ENCODE measurements at regions not wholly inside any gene's neighbourhood (a gene's known extent, or its start where the extent isn't known, plus 50 kb on each side); places are given as distances from the start of the nearest gene placed in this dataset.

GRCh38 chr5:78701795-78702410, 53.3 kb upstream of the LHFPL2 start:
- ChIA-PET POLR2A (ENCODE audit: low non-redundant PET) (no interaction called here), CTCF (no interaction called here)
- DNase-seq (ENCODE audit: low spot score), result no peak
- no peak overlapping the region for H3K27ac ChIP-seq (ENCODE audit: low read depth, low read length, poor library complexity, severe bottlenecking)
- intact Hi-C loops (cut with micrococcal nuclease; ENCODE audit: unreplicated experiment), result no loop called here
- H3K4me1 ChIP-seq (ENCODE audit: insufficient read depth, low read length, poor library complexity, severe bottlenecking), result no peaks in the 10 kb centered on the region
- no peak for TF ChIP-seq CTCF (conservative IDR thresholded peaks at IDR 0.05; ENCODE audit: low read depth, low read length)
- no peak for TF ChIP-seq EZH2 (IDR thresholded peaks at IDR 0.05; ENCODE audit: borderline replicate concordance, low read depth, low read length, poor library complexity, severe bottlenecking)
- no peak overlapping the region for H3K4me3 ChIP-seq (ENCODE audit: low read depth, low read length, poor library complexity, severe bottlenecking)
- no peaks in the 10 kb centered on the region for H3K27me3 ChIP-seq (replicated peaks; ENCODE audit: insufficient read depth, low read depth, low read length, poor library complexity)
- H3K9me3 ChIP-seq (ENCODE audit: low read depth, low read length, poor library complexity, severe bottlenecking), result no peaks in the 10 kb centered on the region
- H3K36me3 ChIP-seq (ENCODE audit: insufficient read depth, low read length, poor library complexity, severe bottlenecking), result no peaks in the 10 kb centered on the region
- BruUV-seq (replicated peaks), result no TSS peak

DNA sequence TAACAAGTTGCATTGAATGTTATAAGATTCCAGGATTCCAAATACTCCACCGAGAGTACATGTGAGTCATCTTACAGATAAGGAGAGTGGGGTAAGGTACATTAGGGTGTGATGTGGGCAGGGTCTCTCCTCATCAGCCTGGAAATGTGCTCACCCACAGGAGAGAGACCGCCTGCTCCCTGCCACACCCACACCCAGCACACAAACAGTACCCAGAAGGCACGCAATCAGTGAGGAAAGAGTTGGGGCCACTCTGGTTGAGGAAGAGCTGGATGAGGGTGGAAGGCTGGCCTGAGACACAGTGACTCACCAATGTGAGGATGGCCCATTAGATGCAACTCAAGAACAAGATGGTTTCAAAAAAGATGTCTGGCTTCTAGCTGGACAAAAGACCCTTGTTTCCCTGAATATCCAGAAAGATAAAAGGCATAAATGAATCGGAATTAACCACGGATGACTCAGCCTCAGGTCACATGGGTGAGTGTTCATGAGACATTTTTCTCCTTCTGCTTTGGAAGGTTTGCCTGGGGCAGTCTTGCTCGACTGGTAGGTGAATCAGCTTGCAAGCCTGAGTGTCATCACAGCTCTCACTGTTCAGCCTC, 51.1 kb upstream of the LHFPL2 start:
- ChIA-PET CTCF (no interaction called here), POLR2A (ENCODE audit: low non-redundant PET) (no interaction called here)
- no peak overlapping the region for H3K27ac ChIP-seq (ENCODE audit: low read depth, low read length, poor library complexity, severe bottlenecking)
- TF ChIP-seq CTCF (conservative IDR thresholded peaks at IDR 0.05; ENCODE audit: low read depth, low read length), result no peak
- no peak for TF ChIP-seq EZH2 (IDR thresholded peaks at IDR 0.05; ENCODE audit: borderline replicate concordance, low read depth, low read length, poor library complexity, severe bottlenecking)
- H3K4me3 ChIP-seq (ENCODE audit: low read depth, low read length, poor library complexity, severe bottlenecking), result no peak overlapping the region
- no peaks in the 10 kb centered on the region for H3K27me3 ChIP-seq (replicated peaks; ENCODE audit: insufficient read depth, low read depth, low read length, poor library complexity)
- intact Hi-C loops (cut with micrococcal nuclease; ENCODE audit: unreplicated experiment), result no loop called here
- H3K4me1 ChIP-seq (ENCODE audit: insufficient read depth, low read length, poor library complexity, severe bottlenecking), result no peaks in the 10 kb centered on the region
- no peaks in the 10 kb centered on the region for H3K36me3 ChIP-seq (ENCODE audit: insufficient read depth, low read length, poor library complexity, severe bottlenecking)
- H3K9me3 ChIP-seq (ENCODE audit: low read depth, low read length, poor library complexity, severe bottlenecking), result no peaks in the 10 kb centered on the region
- BruUV-seq (replicated peaks), result no TSS peak
- peak; percentile 24 for DNase-seq (ENCODE audit: low spot score)

DNA sequence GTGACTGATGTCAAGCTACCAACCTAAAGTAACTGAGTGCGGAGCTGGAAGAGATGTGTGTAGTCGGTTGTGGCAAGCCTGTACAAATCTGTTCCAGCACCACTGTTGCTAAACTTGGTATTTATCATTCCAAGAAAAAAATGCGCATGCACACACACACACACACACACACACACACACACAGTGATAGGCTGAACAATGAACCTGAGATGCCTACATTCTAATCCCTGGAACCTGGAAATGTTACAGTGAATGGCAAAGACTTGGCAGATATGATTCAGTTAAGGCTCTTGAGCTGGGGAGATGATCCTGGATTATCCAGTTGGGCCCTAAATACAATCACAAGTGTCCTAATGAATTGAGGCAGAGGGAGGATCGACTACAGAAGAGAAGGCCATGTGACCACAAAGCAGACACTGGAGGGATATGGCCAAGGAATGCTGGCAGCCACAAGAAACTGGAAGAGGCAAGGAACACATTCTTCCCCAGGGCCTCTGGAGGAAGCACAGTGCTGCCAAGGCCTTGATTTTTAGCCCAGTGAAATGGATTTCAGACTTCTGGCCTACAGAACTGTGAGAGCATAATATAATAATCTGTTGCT, 49.7 kb upstream of the LHFPL2 start:
- H3K27me3 ChIP-seq (replicated peaks; ENCODE audit: insufficient read depth, low read depth, low read length, poor library complexity), result no peaks in the 10 kb centered on the region
- ChIA-PET CTCF (no interaction called here), POLR2A (ENCODE audit: low non-redundant PET) (no interaction called here)
- H3K9me3 ChIP-seq (ENCODE audit: low read depth, low read length, poor library complexity, severe bottlenecking), result peaks cover 3% of the 10 kb centered on the region
- no TSS peak for BruUV-seq (replicated peaks)
- no peaks in the 10 kb centered on the region for H3K36me3 ChIP-seq (ENCODE audit: insufficient read depth, low read length, poor library complexity, severe bottlenecking)
- intact Hi-C loops (cut with micrococcal nuclease; ENCODE audit: unreplicated experiment), result no loop called here
- H3K4me3 ChIP-seq (ENCODE audit: low read depth, low read length, poor library complexity, severe bottlenecking), result no peak overlapping the region
- DNase-seq (ENCODE audit: low spot score), result no peak
- H3K27ac ChIP-seq (ENCODE audit: low read depth, low read length, poor library complexity, severe bottlenecking), result no peak overlapping the region
- no peaks in the 10 kb centered on the region for H3K4me1 ChIP-seq (ENCODE audit: insufficient read depth, low read length, poor library complexity, severe bottlenecking)
- TF ChIP-seq CTCF (conservative IDR thresholded peaks at IDR 0.05; ENCODE audit: low read depth, low read length), result no peak
- TF ChIP-seq EZH2 (IDR thresholded peaks at IDR 0.05; ENCODE audit: borderline replicate concordance, low read depth, low read length, poor library complexity, severe bottlenecking), result no peak
